Skeletal muscle tissue (tissue), 3 donors: ENCODE measurements at regions not wholly inside any gene's neighbourhood (a gene's known extent, or its start where the extent isn't known, plus 50 kb on each side); places are given as distances from the start of the nearest gene placed in this dataset.
"Not testable (repeated sequence)": the region's sequence is repeated elsewhere in the genome, so short reads cannot be mapped to it uniquely, and the experiment has no call there.

Source experiments
- H3K27ac ChIP-seq: one replicate; pipeline ENCODE4 v1.7.0; 2013; ENCODE audit warnings: mild to moderate bottlenecking, low read depth, low read length, inconsistent platforms
- H3K27me3 ChIP-seq, 3 donors: one replicate each; pipeline ENCODE4 v1.7.0; 2013; ENCODE audit warnings: low read length in 3 of 3; ENCODE audit not compliant: control insufficient read depth in 3 of 3, insufficient read depth in 3 of 3
- H3K36me3 ChIP-seq, 3 donors: one replicate each; pipeline ENCODE4 v1.7.0; 2013; ENCODE audit warnings: low read length in 3 of 3; ENCODE audit not compliant: control insufficient read depth in 3 of 3, insufficient read depth in 3 of 3
- H3K4me1 ChIP-seq, 3 donors: one replicate each; pipeline ENCODE4 v1.7.0; 2013; ENCODE audit warnings: low read length in 3 of 3, mild to moderate bottlenecking in 3 of 3; ENCODE audit not compliant: control insufficient read depth in 3 of 3, insufficient read depth in 3 of 3
- H3K4me3 ChIP-seq, 3 donors: one replicate each; pipeline ENCODE4 v1.7.0; 2013; ENCODE audit warnings: low read length in 3 of 3
- H3K9ac ChIP-seq, 3 donors: one replicate each; pipeline ENCODE4 v1.7.0; 2013; ENCODE audit warnings: low read length in 3 of 3, mild to moderate bottlenecking in 3 of 3, moderate library complexity in 2 of 3, low read depth in 1 of 3
- H3K9me3 ChIP-seq, 3 donors: one replicate each; pipeline ENCODE4 v1.7.0; 2013; ENCODE audit warnings: low read length in 3 of 3; ENCODE audit not compliant: control insufficient read depth in 3 of 3
- donor health status: Osteomylitis.

DNA sequence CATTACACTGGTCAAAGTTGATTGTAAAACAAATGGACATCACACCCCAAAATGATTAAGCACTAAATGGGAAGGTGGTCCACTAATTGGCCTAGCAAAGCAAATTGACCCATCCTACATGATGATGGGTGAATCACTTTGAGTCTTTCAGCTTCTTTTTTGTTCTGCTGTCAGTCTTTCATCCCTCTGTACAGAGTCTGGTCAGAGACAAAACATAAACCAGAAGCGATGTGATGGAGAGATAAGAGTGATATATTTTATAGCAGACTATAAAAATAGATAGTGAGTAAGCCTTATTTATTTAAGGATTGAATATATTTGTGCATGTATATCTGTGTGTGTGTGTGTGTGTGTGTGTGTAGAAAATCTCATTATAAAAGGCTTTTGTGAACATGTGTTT lies 618.4 kb upstream of the SOX9 start:
- Histone ChIP-seq H3K27ac (no peak overlapping the region), H3K27me3 (no peaks in the 10 kb centered on the region), H3K4me3 (no peak overlapping the region), H3K9me3 (no peaks in the 10 kb centered on the region), H3K36me3 (no peaks in the 10 kb centered on the region), H3K4me1 (no peaks in the 10 kb centered on the region), H3K9ac (no peak overlapping the region)

DNA sequence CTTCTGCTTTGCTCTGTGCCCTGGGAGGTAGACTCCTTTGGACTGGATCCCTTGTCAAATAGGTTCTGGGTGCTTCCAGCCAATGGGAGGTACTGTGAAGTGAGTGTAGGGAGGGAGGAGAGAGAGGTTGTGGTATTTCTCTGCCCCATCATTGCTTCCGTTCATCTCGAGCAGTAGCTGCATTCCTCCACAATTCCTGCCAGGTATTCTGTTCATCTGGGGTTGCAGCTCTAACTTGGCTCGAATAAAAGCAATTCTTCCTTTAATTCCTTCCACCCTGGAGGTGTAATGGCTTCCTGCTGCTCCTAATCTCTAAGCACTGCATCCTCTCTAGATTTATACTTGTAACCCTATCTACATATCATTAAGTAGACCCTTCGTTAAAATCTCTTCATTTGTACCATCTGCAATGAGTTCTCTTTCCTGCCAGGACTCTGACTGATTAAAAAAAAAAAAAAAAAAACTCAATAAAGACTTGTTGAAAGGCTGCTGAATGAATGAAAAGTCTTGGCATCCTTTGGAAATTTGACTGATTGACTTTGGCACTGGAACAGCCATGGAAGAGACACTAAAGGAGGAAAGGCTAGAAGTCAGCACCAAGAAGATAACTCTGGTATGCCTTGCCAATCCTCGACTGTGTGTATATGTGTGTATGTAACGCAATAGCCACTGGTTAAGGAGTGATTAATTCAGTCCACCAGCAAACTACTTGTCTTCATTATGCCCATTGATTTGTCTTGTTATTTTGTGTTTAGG lies 616.9 kb upstream of the SOX9 start:
- no peak overlapping the region for H3K9ac ChIP-seq
- H3K27ac ChIP-seq = no peak overlapping the region
- no peaks in the 10 kb centered on the region for H3K4me1 ChIP-seq
- no peaks in the 10 kb centered on the region for H3K36me3 ChIP-seq
- no peaks in the 10 kb centered on the region for H3K9me3 ChIP-seq
- H3K4me3 ChIP-seq = no peak overlapping the region
- H3K27me3 ChIP-seq = peaks cover 0 to 4% (median 3%) of the 10 kb centered on the region in 3 donors

GRCh38 chr17:71505200-71505599 lies 615.6 kb upstream of the SOX9 start:
- peaks cover 0 to 4% (median 3%) of the 10 kb centered on the region in 3 donors for H3K27me3 ChIP-seq
- H3K9ac ChIP-seq = no peak overlapping the region
- H3K4me1 ChIP-seq = no peaks in the 10 kb centered on the region
- no peaks in the 10 kb centered on the region for H3K9me3 ChIP-seq
- no peak overlapping the region for H3K4me3 ChIP-seq
- H3K27ac ChIP-seq = no peak overlapping the region
- no peaks in the 10 kb centered on the region for H3K36me3 ChIP-seq

- no peaks in the 10 kb centered on the region for H3K9me3 ChIP-seq
- H3K4me1 ChIP-seq = no peaks in the 10 kb centered on the region
- H3K4me3 ChIP-seq = no peak overlapping the region
- no peak overlapping the region for H3K9ac ChIP-seq
- no peaks in the 10 kb centered on the region for H3K36me3 ChIP-seq
- no peak overlapping the region for H3K27ac ChIP-seq
- peaks cover 0 to 4% (median 3%) of the 10 kb centered on the region in 3 donors for H3K27me3 ChIP-seq
Measured at GRCh38 chr17:71505981-71506380, 614.8 kb upstream of the SOX9 start.

DNA sequence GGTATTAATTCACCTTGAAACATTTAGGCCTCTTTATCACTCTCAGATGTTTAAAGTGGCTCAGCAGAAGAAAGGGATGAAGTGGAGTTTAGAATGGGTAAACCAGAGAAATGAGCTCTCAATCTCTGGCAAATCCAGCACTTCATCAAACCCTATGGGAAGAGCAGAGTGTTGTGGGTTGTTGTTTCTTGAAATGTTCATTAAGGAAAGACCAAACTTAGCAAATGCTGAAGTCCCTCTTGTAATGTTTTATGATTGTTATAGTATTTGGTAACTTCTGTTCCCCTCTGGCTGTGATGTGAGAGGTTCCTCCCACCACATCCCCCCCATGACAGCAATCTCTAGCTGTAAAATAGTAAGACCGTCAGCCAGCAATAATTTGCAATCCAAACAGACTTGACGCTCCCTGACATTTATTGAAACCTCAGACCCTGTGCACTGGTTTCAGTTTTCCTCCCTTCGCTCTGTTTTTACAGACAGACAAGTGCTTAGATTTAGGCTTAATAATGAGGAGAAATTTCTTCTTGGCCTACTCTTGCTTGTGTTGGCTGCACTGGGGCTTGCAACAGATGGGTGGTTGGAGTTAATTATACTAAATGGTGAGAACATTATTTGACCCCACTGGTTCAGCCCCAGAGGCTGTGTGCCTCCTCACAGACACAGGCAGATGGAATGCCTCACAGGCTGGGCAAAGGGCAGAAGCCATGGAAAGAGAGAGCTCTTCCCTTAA lies 609.4 kb upstream of the SOX9 start:
- H3K4me3 ChIP-seq = no peak overlapping the region
- no peaks in the 10 kb centered on the region for H3K9me3 ChIP-seq
- H3K36me3 ChIP-seq = no peaks in the 10 kb centered on the region
- no peak overlapping the region for H3K27ac ChIP-seq
- H3K9ac ChIP-seq = no peak overlapping the region
- H3K4me1 ChIP-seq = no peaks in the 10 kb centered on the region
- H3K27me3 ChIP-seq = peaks cover 0 to 4% (median 3%) of the 10 kb centered on the region in 3 donors

DNA sequence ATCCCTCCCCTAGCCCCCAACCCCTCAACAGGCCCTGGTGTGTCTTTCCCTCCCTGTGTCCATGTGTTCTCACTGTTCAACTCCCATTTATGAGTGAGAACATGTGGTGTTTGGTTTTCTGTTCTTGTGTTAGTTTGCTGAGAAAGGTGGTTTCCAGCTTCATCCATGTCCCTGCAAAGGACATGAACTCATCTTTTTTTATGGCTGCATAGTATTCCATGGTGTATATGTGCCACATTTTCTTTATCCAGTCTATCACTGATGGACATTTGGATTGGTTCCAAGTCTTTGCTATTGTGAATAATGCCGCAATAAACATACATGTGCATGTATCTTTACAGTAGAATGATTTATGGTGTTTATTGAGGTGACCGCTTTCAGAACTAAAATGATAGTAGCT lies 607.1 kb upstream of the SOX9 start:
- H3K4me1 ChIP-seq, H3K4me3 ChIP-seq, H3K9ac ChIP-seq, H3K27me3 ChIP-seq, H3K9me3 ChIP-seq, H3K27ac ChIP-seq, H3K36me3 ChIP-seq: not testable (repeated sequence)

- Histone ChIP-seq H3K36me3 (no peaks in the 10 kb centered on the region), H3K9me3 (no peaks in the 10 kb centered on the region), H3K27ac (no peak overlapping the region), H3K27me3 (peaks cover 0 to 3% (median 0%) of the 10 kb centered on the region in 3 donors), H3K4me3 (no peak overlapping the region), H3K9ac (no peak overlapping the region), H3K4me1 (no peaks in the 10 kb centered on the region)
Measured at GRCh38 chr17:71516149-71516548, 604.7 kb upstream of the SOX9 start.

GRCh38 chr17:71519285-71519684 lies 601.5 kb upstream of the SOX9 start:
- peaks cover 0 to 3% (median 0%) of the 10 kb centered on the region in 3 donors for H3K27me3 ChIP-seq
- H3K27ac ChIP-seq = no peak overlapping the region
- no peaks in the 10 kb centered on the region for H3K4me1 ChIP-seq
- no peaks in the 10 kb centered on the region for H3K9me3 ChIP-seq
- no peak overlapping the region for H3K4me3 ChIP-seq
- H3K9ac ChIP-seq = no peak overlapping the region
- no peaks in the 10 kb centered on the region for H3K36me3 ChIP-seq

- Histone ChIP-seq H3K36me3 (no peaks in the 10 kb centered on the region), H3K27ac (no peak overlapping the region), H3K9me3 (no peaks in the 10 kb centered on the region), H3K4me3 (no peak overlapping the region), H3K9ac (no peak overlapping the region), H3K4me1 (no peaks in the 10 kb centered on the region), H3K27me3 (peaks cover 0 to 3% (median 0%) of the 10 kb centered on the region in 3 donors)
Measured at GRCh38 chr17:71521724-71522123, 599.1 kb upstream of the SOX9 start.

- Histone ChIP-seq H3K4me1 (no peaks in the 10 kb centered on the region), H3K4me3 (no peak overlapping the region), H3K9ac (no peak overlapping the region), H3K36me3 (no peaks in the 10 kb centered on the region), H3K9me3 (no peaks in the 10 kb centered on the region), H3K27me3 (peaks cover 0 to 3% (median 0%) of the 10 kb centered on the region in 3 donors), H3K27ac (no peak overlapping the region)
Measured at GRCh38 chr17:71522383-71522782, 598.4 kb upstream of the SOX9 start.
